Nephron progenitor cell (in vitro differentiated cells): ENCODE measurements at regions not wholly inside any gene's neighbourhood (a gene's known extent, or its start where the extent isn't known, plus 50 kb on each side); places are given as distances from the start of the nearest gene placed in this dataset.

Source experiments
- DNase-seq: peaks from one replicate; pipeline ENCODE4 v3.0.0; 2021
- H3K27ac Mint-ChIP-seq: 2 replicates; pipeline ENCODE4 v1.8.0; 2021; ENCODE audit warnings: mild to moderate bottlenecking, moderate library complexity, mixed read lengths
- H3K27me3 Mint-ChIP-seq: 2 replicates; pipeline ENCODE4 v1.8.0; 2021; ENCODE audit warnings: mild to moderate bottlenecking, low read depth, mixed read lengths; ENCODE audit not compliant: poor library complexity
- H3K36me3 Mint-ChIP-seq: 2 replicates; pipeline ENCODE4 v1.8.0; 2021; ENCODE audit warnings: low read depth, mixed read lengths
- H3K4me1 Mint-ChIP-seq: 2 replicates; pipeline ENCODE4 v1.8.0; 2021; ENCODE audit warnings: mixed read lengths
- H3K4me3 Mint-ChIP-seq: 2 replicates; pipeline ENCODE4 v1.8.0; 2021; ENCODE audit warnings: mild to moderate bottlenecking, moderate library complexity, mixed read lengths
- H3K9me3 Mint-ChIP-seq: 2 replicates; pipeline ENCODE4 v1.8.0; 2021; ENCODE audit warnings: mild to moderate bottlenecking, moderate library complexity, mixed read lengths
- CTCF ChIP-seq: fragments of 200-600 bp; sonication (generic); IDR thresholded peaks from 2 replicates; pipeline ENCODE4 v1.5.0; 2021; ENCODE audit warnings: antibody characterized with exemption

- H3K36me3 Mint-ChIP-seq, result no peaks in the 10 kb centered on the region
- DNase-seq, result no peak
- no peaks in the 10 kb centered on the region for H3K4me1 Mint-ChIP-seq
- H3K4me3 Mint-ChIP-seq, result no peak overlapping the region
- H3K27ac Mint-ChIP-seq, result no peak overlapping the region
- H3K27me3 Mint-ChIP-seq, result no peaks in the 10 kb centered on the region
- no peak for TF ChIP-seq CTCF
- H3K9me3 Mint-ChIP-seq, result peaks cover 6% of the 10 kb centered on the region
Measured at GRCh38 chr3:59267021-59267420, 217.2 kb upstream of the CFAP20DC start.

- Mint-ChIP-seq H3K4me3 (no peak overlapping the region), H3K4me1 (no peaks in the 10 kb centered on the region), H3K27me3 (no peaks in the 10 kb centered on the region), H3K36me3 (no peaks in the 10 kb centered on the region), H3K27ac (no peak overlapping the region), H3K9me3 (peaks cover 6% of the 10 kb centered on the region)
- TF ChIP-seq CTCF, result no peak
- no peak for DNase-seq
Measured at GRCh38 chr3:59266551-59266950, 216.7 kb upstream of the CFAP20DC start.

- H3K4me1 Mint-ChIP-seq, result no peaks in the 10 kb centered on the region
Measured at GRCh38 chr3:59265566-59265965, 215.7 kb upstream of the CFAP20DC start.

GRCh38 chr3:59264366-59264765 is 214.5 kb upstream of the CFAP20DC start:
- H3K27me3 Mint-ChIP-seq, result no peaks in the 10 kb centered on the region
- H3K4me3 Mint-ChIP-seq, result no peak overlapping the region

More at GRCh38 chr3:59265566-59265965, 215.7 kb upstream of the CFAP20DC start:
- DNase-seq, result no peak
- no peaks in the 10 kb centered on the region for H3K27me3 Mint-ChIP-seq
- H3K36me3 Mint-ChIP-seq, result no peaks in the 10 kb centered on the region
- no peak overlapping the region for H3K4me3 Mint-ChIP-seq
- no peak for TF ChIP-seq CTCF
- no peak overlapping the region for H3K27ac Mint-ChIP-seq
- H3K9me3 Mint-ChIP-seq, result peaks cover 6% of the 10 kb centered on the region

GRCh38 chr3:59263152-59263551 is 213.3 kb upstream of the CFAP20DC start:
- no peak overlapping the region for H3K4me3 Mint-ChIP-seq
- no peak for TF ChIP-seq CTCF
- no peaks in the 10 kb centered on the region for H3K4me1 Mint-ChIP-seq
- peaks cover 6% of the 10 kb centered on the region for H3K9me3 Mint-ChIP-seq
- DNase-seq, result no peak
- no peaks in the 10 kb centered on the region for H3K36me3 Mint-ChIP-seq
- no peak overlapping the region for H3K27ac Mint-ChIP-seq
- H3K27me3 Mint-ChIP-seq, result no peaks in the 10 kb centered on the region

More at GRCh38 chr3:59264366-59264765, 214.5 kb upstream of the CFAP20DC start:
- Mint-ChIP-seq H3K36me3 (no peaks in the 10 kb centered on the region), H3K4me1 (no peaks in the 10 kb centered on the region), H3K27ac (no peak overlapping the region), H3K9me3 (peaks cover 6% of the 10 kb centered on the region)
- no peak for TF ChIP-seq CTCF
- no peak for DNase-seq

GRCh38 chr3:59262076-59262498 is 212.3 kb upstream of the CFAP20DC start:
- DNase-seq, result no peak
- peaks cover 5% of the 10 kb centered on the region for H3K4me1 Mint-ChIP-seq
- peaks cover 6% of the 10 kb centered on the region for H3K9me3 Mint-ChIP-seq
- no peaks in the 10 kb centered on the region for H3K27me3 Mint-ChIP-seq
- H3K36me3 Mint-ChIP-seq, result no peaks in the 10 kb centered on the region
- H3K4me3 Mint-ChIP-seq, result no peak overlapping the region
- no peak for TF ChIP-seq CTCF
- no peak overlapping the region for H3K27ac Mint-ChIP-seq
